Cardiac fibroblast (primary cell): ENCODE measurements at regions not wholly inside any gene's neighbourhood (a gene's known extent, or its start where the extent isn't known, plus 50 kb on each side); places are given as distances from the start of the nearest gene placed in this dataset.
A peak's percentile ranks its signal among the peaks of the same experiment; 100 is the strongest.

Experiments
- DNase-seq, 2 donors: peaks; one replicate each; pipeline versions ENCODE4 v3.0.0 to v3.0.0-alpha.2; 2010; ENCODE audit warnings: low read depth in 2 of 2
- H3K4me3 ChIP-seq, 2 donors: replicated peaks in 1 of 2; 1 replicate in 1 of 2; 2 replicates in 1 of 2; pipeline ENCODE4 v1.5.1; 2011; ENCODE audit warnings: low read depth in 2 of 2, low read length in 2 of 2, mild to moderate bottlenecking in 2 of 2, moderate library complexity in 1 of 2
- TF ChIP-seq, protein P1 (sequence below): IDR thresholded peaks from one replicate; pipeline ENCODE4 v1.5.1; 2011; ENCODE audit warnings: low read depth, mild to moderate bottlenecking, low read length, inconsistent platforms

DNA sequence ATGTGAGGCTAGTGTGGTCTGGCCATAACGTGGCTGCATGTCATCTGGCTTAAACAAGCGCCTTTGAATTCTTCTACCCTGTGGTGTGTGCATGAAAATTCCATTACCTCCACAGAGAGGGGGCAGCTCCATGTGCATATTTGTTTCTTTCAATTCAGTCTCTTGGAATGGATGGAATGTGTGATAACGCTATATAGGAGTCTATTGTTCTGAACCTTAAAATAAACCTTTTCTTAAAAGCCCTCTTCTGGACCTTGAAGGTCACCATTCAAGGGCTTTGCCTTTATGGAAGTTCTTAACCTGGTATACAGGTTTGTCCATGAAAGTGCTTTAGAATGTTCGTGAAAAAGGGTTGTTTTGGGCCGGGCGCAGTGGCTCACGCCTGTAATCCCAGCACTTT, 118.2 kb upstream of the ADGRL2 start:
- no peak overlapping the region for H3K4me3 ChIP-seq
- TF ChIP-seq, protein P1, sequence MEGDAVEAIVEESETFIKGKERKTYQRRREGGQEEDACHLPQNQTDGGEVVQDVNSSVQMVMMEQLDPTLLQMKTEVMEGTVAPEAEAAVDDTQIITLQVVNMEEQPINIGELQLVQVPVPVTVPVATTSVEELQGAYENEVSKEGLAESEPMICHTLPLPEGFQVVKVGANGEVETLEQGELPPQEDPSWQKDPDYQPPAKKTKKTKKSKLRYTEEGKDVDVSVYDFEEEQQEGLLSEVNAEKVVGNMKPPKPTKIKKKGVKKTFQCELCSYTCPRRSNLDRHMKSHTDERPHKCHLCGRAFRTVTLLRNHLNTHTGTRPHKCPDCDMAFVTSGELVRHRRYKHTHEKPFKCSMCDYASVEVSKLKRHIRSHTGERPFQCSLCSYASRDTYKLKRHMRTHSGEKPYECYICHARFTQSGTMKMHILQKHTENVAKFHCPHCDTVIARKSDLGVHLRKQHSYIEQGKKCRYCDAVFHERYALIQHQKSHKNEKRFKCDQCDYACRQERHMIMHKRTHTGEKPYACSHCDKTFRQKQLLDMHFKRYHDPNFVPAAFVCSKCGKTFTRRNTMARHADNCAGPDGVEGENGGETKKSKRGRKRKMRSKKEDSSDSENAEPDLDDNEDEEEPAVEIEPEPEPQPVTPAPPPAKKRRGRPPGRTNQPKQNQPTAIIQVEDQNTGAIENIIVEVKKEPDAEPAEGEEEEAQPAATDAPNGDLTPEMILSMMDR = no peak
- DNase-seq = peak; percentile 45 to 62

DNA sequence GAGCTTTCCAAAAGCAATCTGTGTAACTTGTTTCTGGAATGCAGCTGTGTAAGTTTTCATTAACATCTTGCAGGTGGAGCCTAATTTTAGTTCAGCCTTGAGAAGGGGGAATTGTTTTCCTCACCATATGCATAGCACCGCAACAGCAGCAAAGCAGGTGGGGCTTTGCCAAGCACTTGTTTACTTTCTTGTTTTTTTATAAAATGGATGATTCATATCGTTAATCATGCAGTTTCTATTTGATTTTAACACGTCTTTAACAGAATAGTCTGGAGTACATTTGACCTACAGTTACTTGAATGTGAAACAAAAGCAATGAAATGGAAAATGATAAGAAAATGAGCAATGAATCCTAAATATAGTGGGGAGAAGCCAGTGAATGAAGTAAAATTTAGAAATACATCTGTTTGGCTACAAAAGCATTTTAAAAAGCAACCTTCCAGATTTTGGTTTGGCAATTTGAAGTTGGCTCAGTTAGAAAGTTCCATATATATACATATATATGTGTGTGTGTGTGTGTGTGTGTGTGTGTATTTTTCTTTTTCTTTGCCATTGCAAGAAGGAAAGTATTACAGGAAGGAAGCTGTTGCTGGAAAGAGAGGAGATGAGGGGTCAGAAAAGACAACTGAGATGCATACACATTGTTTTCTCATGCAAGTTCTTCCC, 119.0 kb upstream of the ADGRL2 start:
- DNase-seq = peak; percentile 48 to 65
- H3K4me3 ChIP-seq = no peak overlapping the region
- TF ChIP-seq, protein P1 = no peak

DNA sequence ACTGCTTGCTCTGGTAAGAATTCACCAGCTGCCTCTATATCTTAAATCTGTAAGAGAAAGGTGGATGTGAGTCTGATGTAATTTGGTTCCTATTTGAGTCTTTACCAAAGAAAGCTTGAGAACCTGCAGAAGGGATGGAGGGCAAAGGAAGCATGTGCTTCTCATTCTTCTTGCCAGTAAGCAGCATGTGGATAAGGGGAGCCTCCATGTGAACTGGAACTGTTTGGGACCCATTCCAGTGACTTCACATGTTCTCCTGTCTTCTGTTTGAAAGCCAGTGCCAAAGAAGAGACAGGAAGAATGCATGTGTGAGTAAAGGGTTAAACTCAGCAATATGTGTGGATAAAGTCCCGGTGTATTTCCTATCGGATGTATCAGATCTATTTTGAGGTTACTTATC, 119.6 kb upstream of the ADGRL2 start:
- H3K4me3 ChIP-seq = no peak overlapping the region
- TF ChIP-seq, protein P1 = no peak
- DNase-seq = no peak

DNA sequence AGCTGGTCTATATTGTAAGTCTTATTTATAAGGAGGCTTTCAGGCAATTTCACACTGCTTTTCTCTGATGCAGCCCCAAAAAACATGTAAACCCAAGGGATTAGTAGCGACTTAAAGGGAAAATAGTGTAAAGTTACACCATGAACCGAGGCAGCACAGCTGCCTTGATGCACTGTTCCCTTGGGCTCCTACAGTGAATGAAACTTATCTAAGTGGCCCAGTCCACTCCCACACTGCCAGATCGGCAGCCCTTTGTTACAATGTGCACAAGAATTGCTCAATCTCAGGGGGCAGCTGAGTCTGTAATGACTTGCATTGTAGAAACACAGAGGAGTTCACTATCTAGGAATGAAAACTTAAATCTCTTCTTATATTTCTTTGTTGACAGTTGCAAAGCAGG, 120.8 kb upstream of the ADGRL2 start:
- DNase-seq = peak; percentile 82 to 85
- TF ChIP-seq, protein P1 = no peak
- no peak overlapping the region for H3K4me3 ChIP-seq

DNA sequence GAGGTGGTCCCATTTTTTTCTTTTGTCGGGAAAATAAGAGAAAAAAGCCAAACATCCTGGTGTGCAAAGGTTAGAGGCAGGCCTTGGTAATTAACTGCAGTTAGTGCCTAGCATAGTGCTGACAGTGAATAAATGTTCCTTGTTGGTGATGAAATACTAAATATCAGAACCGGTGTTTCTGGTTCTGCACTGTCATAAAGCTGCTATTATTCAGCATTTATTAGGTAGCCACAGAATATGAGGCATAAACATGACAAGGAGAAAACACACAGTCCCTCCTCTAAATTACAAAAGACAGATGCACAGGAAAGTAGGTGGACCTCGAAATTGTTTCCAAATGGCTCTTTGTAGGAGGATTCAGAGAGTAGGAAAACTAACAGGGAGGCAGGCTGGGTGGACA, 122.0 kb upstream of the ADGRL2 start:
- H3K4me3 ChIP-seq = no peak overlapping the region
- TF ChIP-seq, protein P1 = no peak
- no peak for DNase-seq

DNA sequence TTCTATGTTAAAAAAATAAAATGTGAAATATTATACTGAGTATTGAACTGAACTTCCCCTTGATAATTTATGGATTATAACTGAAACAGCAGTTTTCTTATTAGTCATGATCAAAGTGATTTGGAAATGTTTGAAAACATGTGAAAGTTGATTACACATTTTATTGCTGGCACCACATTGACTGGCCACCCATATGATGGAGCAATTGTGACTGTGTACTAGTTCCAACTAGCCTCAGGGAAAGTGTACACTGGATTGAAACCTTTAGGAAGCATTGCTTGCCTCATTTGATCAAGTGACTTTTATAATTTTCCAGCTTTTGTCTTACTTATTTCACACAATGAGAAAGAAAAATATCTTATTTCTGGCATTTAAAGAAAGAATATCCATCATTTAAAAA, 128.0 kb upstream of the ADGRL2 start:
- no peak for DNase-seq
- TF ChIP-seq, protein P1 = no peak
- no peak overlapping the region for H3K4me3 ChIP-seq

DNA sequence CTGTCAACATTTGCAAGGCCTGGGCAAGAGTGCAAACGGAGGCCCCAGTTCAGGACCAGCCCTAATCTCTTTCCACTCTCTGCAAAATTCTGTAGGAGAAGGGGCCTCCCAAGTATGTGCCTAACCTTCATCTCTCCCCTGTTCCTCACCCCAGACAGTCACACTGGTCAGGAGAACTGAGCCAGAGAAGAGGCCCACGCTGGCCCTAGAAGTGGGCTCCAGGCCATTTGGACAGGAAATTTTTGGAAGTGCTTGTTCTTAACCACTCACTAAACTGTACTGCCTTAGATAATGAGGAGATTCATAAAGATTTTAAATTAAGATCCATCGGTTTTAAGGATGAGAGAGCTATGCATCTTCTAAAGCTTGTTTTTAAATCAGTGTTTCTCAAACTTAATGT, 129.7 kb upstream of the ADGRL2 start:
- TF ChIP-seq, protein P1 = no peak
- peak in 1 of 2 donors; percentile 31 for DNase-seq

More for the DNA sequence above, 129.7 kb upstream of the ADGRL2 start:
- H3K4me3 ChIP-seq = no peak overlapping the region
